ENCODE measurements at regions not wholly inside any gene's neighbourhood (a gene's known extent, or its start where the extent isn't known, plus 50 kb on each side); places are given as distances from the start of the nearest gene placed in this dataset.
"Not testable (repeated sequence)": the region's sequence is repeated elsewhere in the genome, so short reads cannot be mapped to it uniquely, and the experiment has no call there.

GRCh38 chr13:26855921-26856320, 95.3 kb upstream of the GPR12 start:
- DNase-seq (ENCODE audit: low read depth): no peak
- TF ChIP-seq MAX (IDR thresholded peaks at IDR 0.05; ENCODE audit: low read depth, low read length) (no peak), POLR2A (IDR thresholded peaks at IDR 0.05; ENCODE audit: extremely low read depth, insufficient read length) (no peak), MYC (IDR thresholded peaks at IDR 0.05; ENCODE audit: low read depth, low read length) (no peak), CTCF (IDR thresholded peaks at IDR 0.05; ENCODE audit: low read depth, low read length) (no peak)
- no peak overlapping the region for H3K4me3 ChIP-seq (ENCODE audit: low read depth, low read length)

- TF ChIP-seq POLR2A (IDR thresholded peaks at IDR 0.05; ENCODE audit: extremely low read depth, insufficient read length) (no peak), MAX (IDR thresholded peaks at IDR 0.05; ENCODE audit: low read depth, low read length) (no peak), CTCF (IDR thresholded peaks at IDR 0.05; ENCODE audit: low read depth, low read length) (no peak), MYC (IDR thresholded peaks at IDR 0.05; ENCODE audit: low read depth, low read length) (no peak)
- no peak for DNase-seq (ENCODE audit: low read depth)
- no peak overlapping the region for H3K4me3 ChIP-seq (ENCODE audit: low read depth, low read length)
Measured at GRCh38 chr13:26855071-26855470, 94.5 kb upstream of the GPR12 start.

- DNase-seq (ENCODE audit: low read depth): no peak
- H3K4me3 ChIP-seq (ENCODE audit: low read depth, low read length): no peak overlapping the region
- no peak for TF ChIP-seq MAX (IDR thresholded peaks at IDR 0.05; ENCODE audit: low read depth, low read length)
- TF ChIP-seq POLR2A (IDR thresholded peaks at IDR 0.05; ENCODE audit: extremely low read depth, insufficient read length): no peak
- TF ChIP-seq MYC (IDR thresholded peaks at IDR 0.05; ENCODE audit: low read depth, low read length): no peak
- no peak for TF ChIP-seq CTCF (IDR thresholded peaks at IDR 0.05; ENCODE audit: low read depth, low read length)
Measured at GRCh38 chr13:26853323-26853722, 92.7 kb upstream of the GPR12 start.

GRCh38 chr13:26847281-26847680, 86.7 kb upstream of the GPR12 start:
- H3K4me3 ChIP-seq (ENCODE audit: low read depth, low read length): no peak overlapping the region
- DNase-seq (ENCODE audit: low read depth): no peak
- no peak for TF ChIP-seq MAX (IDR thresholded peaks at IDR 0.05; ENCODE audit: low read depth, low read length)
- no peak for TF ChIP-seq MYC (IDR thresholded peaks at IDR 0.05; ENCODE audit: low read depth, low read length)
- TF ChIP-seq POLR2A (IDR thresholded peaks at IDR 0.05; ENCODE audit: extremely low read depth, insufficient read length): no peak
- TF ChIP-seq CTCF (IDR thresholded peaks at IDR 0.05; ENCODE audit: low read depth, low read length): no peak

GRCh38 chr13:26845063-26845462, 84.5 kb upstream of the GPR12 start:
- H3K4me3 ChIP-seq (ENCODE audit: low read depth, low read length); DNase-seq (ENCODE audit: low read depth): not testable (repeated sequence)

GRCh38 chr13:26839682-26840081, 79.1 kb upstream of the GPR12 start:
- no peak for TF ChIP-seq MAX (IDR thresholded peaks at IDR 0.05; ENCODE audit: low read depth, low read length)
- no peak for TF ChIP-seq CTCF (IDR thresholded peaks at IDR 0.05; ENCODE audit: low read depth, low read length)
- TF ChIP-seq MYC (IDR thresholded peaks at IDR 0.05; ENCODE audit: low read depth, low read length): no peak
- no peak for TF ChIP-seq POLR2A (IDR thresholded peaks at IDR 0.05; ENCODE audit: extremely low read depth, insufficient read length)
- H3K4me3 ChIP-seq (ENCODE audit: low read depth, low read length): no peak overlapping the region
- no peak for DNase-seq (ENCODE audit: low read depth)
